HG03469 (cell line): ENCODE measurements at regions not wholly inside any gene's neighbourhood (a gene's known extent, or its start where the extent isn't known, plus 50 kb on each side); places are given as distances from the start of the nearest gene placed in this dataset.

ENCODE experiments used
- ATAC-seq: cut with Tn5 transposase; IDR thresholded peaks from one replicate; pipeline ENCODE4 v1.9.1; 2021; ENCODE audit warnings: mild to moderate bottlenecking, moderate library complexity, moderate number of reproducible peaks; ENCODE audit not compliant: unreplicated experiment

DNA sequence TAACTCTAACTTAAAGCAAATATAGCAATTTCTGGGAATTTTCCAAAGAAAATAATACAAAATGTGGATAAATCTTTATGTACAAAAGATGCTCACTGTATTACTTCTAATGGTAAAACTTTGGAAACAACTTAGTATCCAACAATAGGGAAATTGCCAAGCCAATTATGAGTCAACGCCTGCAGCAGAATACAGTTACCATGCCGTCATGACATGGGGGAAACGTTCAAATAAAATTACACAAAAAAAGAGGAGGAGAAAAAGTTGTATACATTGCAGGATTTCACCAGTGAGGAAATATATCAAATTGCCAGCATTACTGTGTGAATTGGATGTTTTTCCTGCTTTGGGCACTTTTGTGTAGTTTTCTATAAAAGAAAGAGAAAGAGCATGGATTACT, 469.6 kb downstream of the SOX9 start:
- ATAC-seq = no peak

DNA sequence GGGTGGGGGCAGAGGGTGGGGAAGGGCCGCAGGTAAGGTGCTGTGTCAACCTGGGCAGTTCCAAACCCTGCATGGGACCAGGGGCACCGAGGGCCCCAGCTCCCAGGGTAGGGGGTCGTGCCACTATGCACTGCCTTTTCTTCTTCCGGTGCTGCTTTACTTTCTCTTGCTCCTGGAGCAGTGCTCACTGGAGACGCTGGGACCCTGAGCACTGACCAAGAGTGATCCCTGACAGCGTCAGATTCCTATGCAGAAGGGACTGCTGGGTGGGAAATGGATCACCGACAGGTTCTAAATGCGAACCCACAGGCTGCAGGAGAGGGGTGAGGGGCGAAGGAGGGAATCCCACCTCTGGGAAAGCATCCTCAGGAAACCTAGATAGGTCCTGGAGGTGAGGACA, 470.1 kb downstream of the SOX9 start:
- ATAC-seq = no peak

DNA sequence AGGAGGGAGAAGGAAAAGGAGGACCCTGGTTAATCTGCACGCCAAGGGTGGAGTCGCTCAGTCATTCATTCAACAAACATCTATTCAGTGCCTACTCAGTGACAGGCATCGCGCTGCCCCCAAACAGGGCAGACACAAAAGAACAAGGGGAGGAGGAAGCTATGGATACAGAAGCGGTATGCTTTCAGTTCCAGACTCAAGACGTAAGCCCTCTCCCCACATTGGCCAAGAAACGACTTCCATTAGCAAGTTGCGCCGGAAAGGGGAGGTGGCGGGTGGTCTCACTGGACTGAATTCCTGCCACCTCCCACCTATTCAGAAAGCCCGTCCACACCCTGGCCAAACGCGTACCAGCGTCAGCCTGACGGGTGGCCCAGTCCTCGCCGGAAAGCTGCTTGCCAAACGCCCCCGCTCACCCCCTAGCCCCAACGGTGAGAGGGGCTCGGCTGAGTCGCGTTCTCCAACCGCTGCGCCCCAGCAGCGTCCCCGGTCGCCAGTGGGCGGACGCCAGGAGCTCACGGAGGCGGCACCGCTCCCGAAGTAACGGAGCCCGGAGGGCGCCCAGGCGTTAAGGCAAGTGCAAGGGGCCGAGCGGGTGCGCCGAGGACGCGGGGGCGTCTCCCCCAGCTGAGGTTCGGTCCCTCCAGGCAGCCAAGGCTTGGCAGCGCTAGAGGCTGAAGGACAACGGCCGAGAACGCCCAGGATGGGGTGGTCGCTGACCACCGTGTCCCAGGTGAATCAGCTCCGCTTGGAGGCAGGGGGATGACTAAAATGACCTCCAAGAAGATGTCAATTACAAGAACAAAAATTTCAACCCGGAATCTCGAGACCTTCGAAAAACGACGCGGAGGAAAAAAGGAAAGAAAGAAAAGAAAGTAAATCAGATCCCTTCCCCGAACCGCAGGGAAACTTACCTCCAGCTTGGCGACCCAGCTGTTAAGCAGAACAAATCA, 470.7 kb downstream of the SOX9 start:
- no peak for ATAC-seq

DNA sequence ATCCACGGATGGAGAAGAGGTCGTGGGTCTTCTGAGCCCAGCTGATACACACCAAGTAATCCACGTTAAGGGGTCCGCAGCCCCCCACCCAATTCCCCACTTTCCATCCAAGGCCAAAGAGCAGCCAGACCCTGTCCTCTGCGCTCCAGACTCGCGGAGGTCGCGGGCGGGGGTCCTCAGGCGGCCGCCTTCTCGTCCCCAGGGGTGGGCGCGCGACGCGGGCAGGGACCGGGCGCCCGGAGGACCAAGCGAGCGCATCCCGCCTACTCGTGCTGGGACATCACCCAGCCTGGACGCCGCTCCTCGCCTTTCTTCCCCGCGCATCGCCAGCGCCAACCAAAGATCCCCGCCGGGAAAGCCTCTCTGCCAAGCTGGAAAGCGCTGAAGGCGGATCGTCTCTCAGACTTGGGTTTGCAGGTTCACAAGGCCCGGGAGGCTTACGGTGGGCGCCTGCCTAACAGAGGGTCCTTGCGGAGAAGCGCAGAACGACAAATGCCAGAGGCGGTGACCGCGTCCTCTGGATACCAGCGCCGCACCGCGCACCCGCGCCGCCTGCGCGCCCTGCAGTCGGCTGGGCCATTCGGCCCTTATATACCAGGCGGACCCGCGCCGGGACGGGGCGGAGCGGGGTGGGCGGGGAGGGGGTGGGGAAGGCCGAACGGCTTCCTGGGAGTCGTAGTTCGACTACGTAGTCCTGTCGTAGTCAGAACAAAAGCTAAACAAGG, 471.6 kb downstream of the SOX9 start:
- no peak for ATAC-seq

DNA sequence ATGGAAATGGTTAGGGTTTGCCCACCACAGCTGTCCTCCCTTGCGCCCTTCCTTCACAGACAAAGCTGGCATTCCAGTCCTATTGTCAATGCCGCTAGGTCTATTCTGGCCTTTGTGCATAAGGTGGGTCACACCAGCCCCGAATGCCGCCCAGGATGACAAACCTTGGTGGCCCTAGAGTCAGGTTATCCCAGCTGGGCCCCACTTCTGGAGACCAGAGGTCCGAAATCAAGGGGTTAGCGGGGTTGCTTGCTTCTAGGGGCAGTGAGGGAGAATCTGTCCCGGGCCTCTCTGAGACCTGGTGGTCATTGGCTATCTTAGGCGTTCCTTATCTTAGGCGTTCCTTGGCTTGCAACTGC, 472.1 kb downstream of the SOX9 start:
- no peak for ATAC-seq

DNA sequence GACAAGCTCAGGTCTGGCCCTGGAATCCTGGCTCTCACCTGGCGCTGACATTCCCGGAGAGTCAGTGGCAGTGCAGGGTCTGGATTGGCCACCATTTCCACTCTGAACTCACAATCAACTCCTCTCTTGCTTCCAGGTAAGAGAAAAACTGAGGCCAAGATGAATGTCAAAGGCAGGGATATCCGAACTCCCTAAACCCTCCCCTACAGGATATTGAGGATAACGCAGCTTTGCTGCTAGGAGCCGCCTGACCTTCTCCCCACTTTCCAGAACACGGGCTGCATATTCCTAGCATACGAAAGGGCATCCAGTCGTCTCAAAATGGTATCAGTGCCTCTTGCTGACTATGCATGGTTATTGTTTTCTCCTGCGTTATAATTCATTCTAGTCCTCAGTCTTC, 473.4 kb downstream of the SOX9 start:
- ATAC-seq = no peak
